ENCODE measurements at regions not wholly inside any gene's neighbourhood (a gene's known extent, or its start where the extent isn't known, plus 50 kb on each side); places are given as distances from the start of the nearest gene placed in this dataset.

- Histone ChIP-seq H3K27ac (no peak overlapping the region), H3K4me3 (ENCODE audit: low read depth in 1 of 2, low read length in 1 of 2) (no peak overlapping the region), H3K9me3 (no peaks in the 10 kb centered on the region), H3K27me3 (no peaks in the 10 kb centered on the region), H3K36me3 (no peaks in the 10 kb centered on the region), H3K4me1 (ENCODE audit: control insufficient read depth in 1 of 2, insufficient read depth in 1 of 2, low read depth in 1 of 2, low read length in 1 of 2) (no peaks in the 10 kb centered on the region)
- TF ChIP-seq CTCF (IDR thresholded peaks at IDR 0.05): no peak
These were observed 76.9 kb upstream of the PSMD7 start for GRCh38 chr16:74219706-74220105.

GRCh38 chr16:74218871-74219270 lies 77.7 kb upstream of the PSMD7 start:
- Histone ChIP-seq H3K27me3 (no peaks in the 10 kb centered on the region), H3K27ac (no peak overlapping the region)

GRCh38 chr16:74216319-74216718 lies 80.3 kb upstream of the PSMD7 start:
- TF ChIP-seq CTCF (IDR thresholded peaks at IDR 0.05): no peak

More at GRCh38 chr16:74218871-74219270, 77.7 kb upstream of the PSMD7 start:
- Histone ChIP-seq H3K9me3 (no peaks in the 10 kb centered on the region), H3K36me3 (no peaks in the 10 kb centered on the region), H3K4me3 (ENCODE audit: low read depth in 1 of 2, low read length in 1 of 2) (no peak overlapping the region), H3K4me1 (ENCODE audit: control insufficient read depth in 1 of 2, insufficient read depth in 1 of 2, low read depth in 1 of 2, low read length in 1 of 2) (no peaks in the 10 kb centered on the region)
- TF ChIP-seq CTCF (IDR thresholded peaks at IDR 0.05): no peak

GRCh38 chr16:74215249-74215648 lies 81.4 kb upstream of the PSMD7 start:
- Histone ChIP-seq H3K27me3 (no peaks in the 10 kb centered on the region), H3K4me3 (ENCODE audit: low read depth in 1 of 2, low read length in 1 of 2) (no peak overlapping the region), H3K27ac (no peak overlapping the region), H3K4me1 (ENCODE audit: control insufficient read depth in 1 of 2, insufficient read depth in 1 of 2, low read depth in 1 of 2, low read length in 1 of 2) (no peaks in the 10 kb centered on the region), H3K9me3 (no peaks in the 10 kb centered on the region), H3K36me3 (no peaks in the 10 kb centered on the region)
- no peak for TF ChIP-seq CTCF (IDR thresholded peaks at IDR 0.05)

More at GRCh38 chr16:74216319-74216718, 80.3 kb upstream of the PSMD7 start:
- H3K27ac ChIP-seq: no peak overlapping the region
- no peaks in the 10 kb centered on the region for H3K4me1 ChIP-seq (ENCODE audit: control insufficient read depth in 1 of 2, insufficient read depth in 1 of 2, low read depth in 1 of 2, low read length in 1 of 2)
- H3K36me3 ChIP-seq: no peaks in the 10 kb centered on the region
- no peaks in the 10 kb centered on the region for H3K27me3 ChIP-seq
- no peak overlapping the region for H3K4me3 ChIP-seq (ENCODE audit: low read depth in 1 of 2, low read length in 1 of 2)
- no peaks in the 10 kb centered on the region for H3K9me3 ChIP-seq

- TF ChIP-seq CTCF (IDR thresholded peaks at IDR 0.05): no peak
- no peak overlapping the region for H3K27ac ChIP-seq
- H3K9me3 ChIP-seq: no peaks in the 10 kb centered on the region
- H3K27me3 ChIP-seq: no peaks in the 10 kb centered on the region
- H3K4me1 ChIP-seq (ENCODE audit: control insufficient read depth in 1 of 2, insufficient read depth in 1 of 2, low read depth in 1 of 2, low read length in 1 of 2): no peaks in the 10 kb centered on the region
- H3K36me3 ChIP-seq: no peaks in the 10 kb centered on the region
- no peak overlapping the region for H3K4me3 ChIP-seq (ENCODE audit: low read depth in 1 of 2, low read length in 1 of 2)
These were observed 83.2 kb upstream of the PSMD7 start for GRCh38 chr16:74213372-74213771.

- Histone ChIP-seq H3K9me3 (no peaks in the 10 kb centered on the region), H3K27me3 (no peaks in the 10 kb centered on the region), H3K4me3 (ENCODE audit: low read depth in 1 of 2, low read length in 1 of 2) (no peak overlapping the region), H3K27ac (no peak overlapping the region), H3K36me3 (no peaks in the 10 kb centered on the region), H3K4me1 (ENCODE audit: control insufficient read depth in 1 of 2, insufficient read depth in 1 of 2, low read depth in 1 of 2, low read length in 1 of 2) (no peaks in the 10 kb centered on the region)
- no peak for TF ChIP-seq CTCF (IDR thresholded peaks at IDR 0.05)
These were observed 86.4 kb upstream of the PSMD7 start for GRCh38 chr16:74210245-74210644.

Data from neutrophil (primary cell).